ENCODE measurements at regions not wholly inside any gene's neighbourhood (a gene's known extent, or its start where the extent isn't known, plus 50 kb on each side); places are given as distances from the start of the nearest gene placed in this dataset.

GRCh38 chr22:44554411-44554810 lies 56.4 kb upstream of the RTL6 start:
- intact Hi-C loops (cut with DNase I), result no loop called here
- TF ChIP-seq CTCF (IDR thresholded peaks at IDR 0.05), result no peak

GRCh38 chr22:44550711-44551491 lies 52.9 kb upstream of the RTL6 start:
- DNase-seq (peak in 3 of 6 donors; percentile 18 to 57 (median 33)), ATAC-seq (peak in 3 of 4 donors; percentile 65 to 70 (median 69)), FAIRE-seq (no peak)
- Histone ChIP-seq H3K27ac (no peak overlapping the region), H3K4me3 (no peak overlapping the region), H3K9me3 (no peaks in the 10 kb centered on the region), H3K27me3 (no peaks in the 10 kb centered on the region), H3K4me1 (no peaks in the 10 kb centered on the region), H3K36me3 (no peaks in the 10 kb centered on the region)
- intact Hi-C loops (cut with DNase I), result no loop called here
- no peak for TF ChIP-seq CTCF (IDR thresholded peaks at IDR 0.05)
- 34 to 44% methylated on average over 22 of the region's 22 CpGs for WGBS, 2 donors

More at GRCh38 chr22:44554411-44554810, 56.4 kb upstream of the RTL6 start:
- no peak for FAIRE-seq
- H3K27me3 ChIP-seq, result no peaks in the 10 kb centered on the region
- H3K4me1 ChIP-seq, result no peaks in the 10 kb centered on the region
- no peaks in the 10 kb centered on the region for H3K9me3 ChIP-seq
- ATAC-seq, result no peak
- H3K4me3 ChIP-seq, result no peak overlapping the region
- 54 to 68% methylated on average over 7 of the region's 7 CpGs for WGBS, 2 donors
- no peak overlapping the region for H3K27ac ChIP-seq
- no peaks in the 10 kb centered on the region for H3K36me3 ChIP-seq
- peak in 1 of 6 donors; percentile 28 for DNase-seq

- H3K4me3 ChIP-seq, result no peak overlapping the region
- H3K4me1 ChIP-seq, result no peaks in the 10 kb centered on the region
- no peak for TF ChIP-seq CTCF (IDR thresholded peaks at IDR 0.05)
- no peak for ATAC-seq
- DNase-seq, result no peak
- no peak for FAIRE-seq
- no peaks in the 10 kb centered on the region for H3K36me3 ChIP-seq
- no peaks in the 10 kb centered on the region for H3K9me3 ChIP-seq
- H3K27me3 ChIP-seq, result no peaks in the 10 kb centered on the region
- WGBS, 2 donors, result 70 to 71% methylated on average over 6 of the region's 6 CpGs
- no peak overlapping the region for H3K27ac ChIP-seq
- intact Hi-C loops (cut with DNase I), result no loop called here
Measured at GRCh38 chr22:44549701-44550100, 51.7 kb upstream of the RTL6 start.

- Histone ChIP-seq H3K27me3 (no peaks in the 10 kb centered on the region), H3K4me1 (no peaks in the 10 kb centered on the region), H3K9me3 (no peaks in the 10 kb centered on the region), H3K4me3 (no peak overlapping the region), H3K36me3 (no peaks in the 10 kb centered on the region), H3K27ac (no peak overlapping the region)
- intact Hi-C loops (cut with DNase I), result no loop called here
- no peak for ATAC-seq
- no peak for TF ChIP-seq CTCF (IDR thresholded peaks at IDR 0.05)
- DNase-seq, result peak in 1 of 6 donors; percentile 35
- WGBS, 2 donors, result 73 to 76% methylated on average over 10 of the region's 10 CpGs
- FAIRE-seq, result no peak
Measured at GRCh38 chr22:44548981-44549380, 50.9 kb upstream of the RTL6 start.

Data from pancreas (tissue), 10 donors.